ENCODE measurements at regions not wholly inside any gene's neighbourhood (a gene's known extent, or its start where the extent isn't known, plus 50 kb on each side); places are given as distances from the start of the nearest gene placed in this dataset.

- Mint-ChIP-seq H3K27me3 (ENCODE audit: low read depth, unreplicated experiment) (no peaks in the 10 kb centered on the region), H3K36me3 (ENCODE audit: low read depth, unreplicated experiment) (peaks cover 1% of the 10 kb centered on the region), H3K4me1 (ENCODE audit: low read depth, unreplicated experiment) (no peaks in the 10 kb centered on the region), H3K27ac (ENCODE audit: unreplicated experiment) (no peak overlapping the region), H3K9me3 (ENCODE audit: unreplicated experiment) (no peaks in the 10 kb centered on the region), H3K4me3 (ENCODE audit: unreplicated experiment) (no peak overlapping the region)
- Histone ChIP-seq H4K20me1 (ENCODE audit: insufficient read depth, low read length) (no peaks in the 10 kb centered on the region), H3K9ac (ENCODE audit: low read length) (no peak overlapping the region), H3K4me1 (ENCODE audit: insufficient read depth, low read length) (no peaks in the 10 kb centered on the region), H3K27ac (ENCODE audit: low read depth, low read length) (no peak overlapping the region), H3K27me3 (ENCODE audit: insufficient read depth, low read length) (no peaks in the 10 kb centered on the region), H3K4me3 (ENCODE audit: insufficient read depth, low read depth, low read length) (no peak overlapping the region), H3K4me2 (ENCODE audit: low read length) (no peak overlapping the region), H3K79me2 (ENCODE audit: insufficient read depth, low read length) (no peaks in the 10 kb centered on the region), H2AFZ (ENCODE audit: low read depth, low read length) (no peak overlapping the region), H3K36me3 (ENCODE audit: insufficient read depth, low read length) (no peaks in the 10 kb centered on the region), H3K9me3 (ENCODE audit: insufficient read depth, low read depth, low read length) (no peaks in the 10 kb centered on the region)
- no peak for FAIRE-seq
- TF ChIP-seq CTCF (IDR thresholded peaks at IDR 0.05; ENCODE audit: insufficient read depth, low read depth, low read length) = no peak
- TF ChIP-seq EZH2 (IDR thresholded peaks at IDR 0.05; ENCODE audit: insufficient read depth, low read length) = no peak
- no peak for DNase-seq (ENCODE audit: low read depth)
Measured at GRCh38 chr10:4638099-4638498, 187.9 kb upstream of the AKR1E2 start.

- Mint-ChIP-seq H3K9me3 (ENCODE audit: unreplicated experiment) (no peaks in the 10 kb centered on the region), H3K36me3 (ENCODE audit: low read depth, unreplicated experiment) (peaks cover 1% of the 10 kb centered on the region), H3K27ac (ENCODE audit: unreplicated experiment) (no peak overlapping the region), H3K27me3 (ENCODE audit: low read depth, unreplicated experiment) (no peaks in the 10 kb centered on the region), H3K4me3 (ENCODE audit: unreplicated experiment) (no peak overlapping the region), H3K4me1 (ENCODE audit: low read depth, unreplicated experiment) (no peaks in the 10 kb centered on the region)
- Histone ChIP-seq H3K4me2 (ENCODE audit: low read length) (no peak overlapping the region), H3K9me3 (ENCODE audit: insufficient read depth, low read depth, low read length) (no peaks in the 10 kb centered on the region), H3K36me3 (ENCODE audit: insufficient read depth, low read length) (no peaks in the 10 kb centered on the region), H3K9ac (ENCODE audit: low read length) (no peak overlapping the region), H3K4me1 (ENCODE audit: insufficient read depth, low read length) (no peaks in the 10 kb centered on the region), H4K20me1 (ENCODE audit: insufficient read depth, low read length) (no peaks in the 10 kb centered on the region), H3K27me3 (ENCODE audit: insufficient read depth, low read length) (no peaks in the 10 kb centered on the region), H3K4me3 (ENCODE audit: insufficient read depth, low read depth, low read length) (no peak overlapping the region), H2AFZ (ENCODE audit: low read depth, low read length) (no peak overlapping the region), H3K79me2 (ENCODE audit: insufficient read depth, low read length) (no peaks in the 10 kb centered on the region), H3K27ac (ENCODE audit: low read depth, low read length) (no peak overlapping the region)
- FAIRE-seq = no peak
- no peak for DNase-seq (ENCODE audit: low read depth)
- TF ChIP-seq CTCF (IDR thresholded peaks at IDR 0.05; ENCODE audit: insufficient read depth, low read depth, low read length) (no peak), EZH2 (IDR thresholded peaks at IDR 0.05; ENCODE audit: insufficient read depth, low read length) (no peak)
Measured at GRCh38 chr10:4637657-4638056, 188.3 kb upstream of the AKR1E2 start.

DNA sequence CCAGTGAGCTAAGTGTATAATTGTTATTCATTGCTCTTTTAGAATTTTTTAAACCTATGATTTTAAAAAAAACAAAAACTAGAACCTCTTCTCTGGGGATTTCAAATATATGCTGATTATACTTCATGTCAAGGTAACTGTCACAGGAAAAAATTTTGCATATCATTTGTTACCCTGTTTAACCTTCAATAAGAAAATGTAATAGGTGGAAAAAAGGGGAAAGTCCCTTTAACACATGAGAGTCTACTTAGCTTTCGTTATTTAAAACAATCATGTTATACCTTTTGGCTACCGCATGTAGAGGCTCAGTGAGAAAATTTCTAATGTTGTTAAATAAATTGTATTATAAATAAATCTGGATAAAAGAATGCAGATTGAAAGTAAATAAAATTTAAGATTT, 190.1 kb upstream of the AKR1E2 start:
- DNase-seq (ENCODE audit: low read depth) = no peak
- H3K4me2 ChIP-seq (ENCODE audit: low read length) = no peak overlapping the region
- no peaks in the 10 kb centered on the region for H3K27me3 ChIP-seq (ENCODE audit: insufficient read depth, low read length)
- H3K27ac Mint-ChIP-seq (ENCODE audit: unreplicated experiment) = no peak overlapping the region
- no peaks in the 10 kb centered on the region for H3K4me1 Mint-ChIP-seq (ENCODE audit: low read depth, unreplicated experiment)
- H3K4me3 ChIP-seq (ENCODE audit: insufficient read depth, low read depth, low read length) = no peak overlapping the region
- no peaks in the 10 kb centered on the region for H3K27me3 Mint-ChIP-seq (ENCODE audit: low read depth, unreplicated experiment)
- H3K9me3 Mint-ChIP-seq (ENCODE audit: unreplicated experiment) = no peaks in the 10 kb centered on the region
- H3K9me3 ChIP-seq (ENCODE audit: insufficient read depth, low read depth, low read length) = no peaks in the 10 kb centered on the region
- no peak for FAIRE-seq
- H3K4me3 Mint-ChIP-seq (ENCODE audit: unreplicated experiment) = no peak overlapping the region
- H4K20me1 ChIP-seq (ENCODE audit: insufficient read depth, low read length) = no peaks in the 10 kb centered on the region
- no peak overlapping the region for H3K9ac ChIP-seq (ENCODE audit: low read length)
- no peaks in the 10 kb centered on the region for H3K4me1 ChIP-seq (ENCODE audit: insufficient read depth, low read length)
- H3K36me3 ChIP-seq (ENCODE audit: insufficient read depth, low read length) = no peaks in the 10 kb centered on the region
- H3K79me2 ChIP-seq (ENCODE audit: insufficient read depth, low read length) = no peaks in the 10 kb centered on the region
- TF ChIP-seq EZH2 (IDR thresholded peaks at IDR 0.05; ENCODE audit: insufficient read depth, low read length) = no peak
- H3K36me3 Mint-ChIP-seq (ENCODE audit: low read depth, unreplicated experiment) = peaks cover 1% of the 10 kb centered on the region
- H2AFZ ChIP-seq (ENCODE audit: low read depth, low read length) = no peak overlapping the region
- no peak overlapping the region for H3K27ac ChIP-seq (ENCODE audit: low read depth, low read length)
